ENCODE measurements at regions not wholly inside any gene's neighbourhood (a gene's known extent, or its start where the extent isn't known, plus 50 kb on each side); places are given as distances from the start of the nearest gene placed in this dataset.

- TF ChIP-seq CTCF (IDR thresholded peaks at IDR 0.05), result no peak
- no peak for TF ChIP-seq POLR2A (IDR thresholded peaks at IDR 0.05)
Measured at GRCh38 chr3:147620906-147621305, 211.7 kb downstream of the ZIC1 start.
